Mucosa of rectum (tissue), 2 donors: ENCODE measurements at regions not wholly inside any gene's neighbourhood (a gene's known extent, or its start where the extent isn't known, plus 50 kb on each side); places are given as distances from the start of the nearest gene placed in this dataset.

Experiments
- H3K27ac ChIP-seq, 2 donors: one replicate each; pipeline ENCODE4 v1.7.0; 2013; ENCODE audit warnings: inconsistent platforms in 2 of 2, low read depth in 2 of 2, low read length in 2 of 2
- H3K27me3 ChIP-seq, 2 donors: one replicate each; pipeline ENCODE4 v1.7.0; 2013; ENCODE audit warnings: low read length in 2 of 2; ENCODE audit not compliant: control insufficient read depth in 2 of 2, insufficient read depth in 2 of 2
- H3K36me3 ChIP-seq, 2 donors: one replicate each; pipeline ENCODE4 v1.7.0; 2013; ENCODE audit warnings: low read length in 2 of 2; ENCODE audit not compliant: control insufficient read depth in 2 of 2, insufficient read depth in 2 of 2
- H3K4me1 ChIP-seq, 2 donors: one replicate each; pipeline ENCODE4 v1.7.0; 2013; ENCODE audit warnings: low read length in 2 of 2, mild to moderate bottlenecking in 1 of 2; ENCODE audit not compliant: control insufficient read depth in 2 of 2, insufficient read depth in 2 of 2
- H3K4me3 ChIP-seq, 2 donors: one replicate each; pipeline ENCODE4 v1.7.0; 2013; ENCODE audit warnings: low read length in 2 of 2
- H3K9ac ChIP-seq, 2 donors: one replicate each; pipeline ENCODE4 v1.7.0; 2013; ENCODE audit warnings: low read length in 2 of 2, low read depth in 1 of 2, mild to moderate bottlenecking in 1 of 2
- H3K9me3 ChIP-seq, 2 donors: one replicate each; pipeline ENCODE4 v1.7.0; 2013; ENCODE audit warnings: low read length in 2 of 2; ENCODE audit not compliant: control insufficient read depth in 2 of 2
- donor health status: healthy.
- donor health status: Normal muscosa, but diverticular disease.

GRCh38 chr21:38912789-38913119 is 107.0 kb downstream of the ETS2 start:
- peak overlapping the region; percentile 35 to 81 for H3K9ac ChIP-seq
- peak overlapping the region; percentile 53 to 62 for H3K4me3 ChIP-seq
- H3K36me3 ChIP-seq, result no peaks in the 10 kb centered on the region
- H3K27me3 ChIP-seq, result no peaks in the 10 kb centered on the region
- H3K27ac ChIP-seq, result peak overlapping the region; percentile 96 to 97
- H3K9me3 ChIP-seq, result no peaks in the 10 kb centered on the region
- H3K4me1 ChIP-seq, result peaks cover 44 to 75% of the 10 kb centered on the region in 2 donors

DNA sequence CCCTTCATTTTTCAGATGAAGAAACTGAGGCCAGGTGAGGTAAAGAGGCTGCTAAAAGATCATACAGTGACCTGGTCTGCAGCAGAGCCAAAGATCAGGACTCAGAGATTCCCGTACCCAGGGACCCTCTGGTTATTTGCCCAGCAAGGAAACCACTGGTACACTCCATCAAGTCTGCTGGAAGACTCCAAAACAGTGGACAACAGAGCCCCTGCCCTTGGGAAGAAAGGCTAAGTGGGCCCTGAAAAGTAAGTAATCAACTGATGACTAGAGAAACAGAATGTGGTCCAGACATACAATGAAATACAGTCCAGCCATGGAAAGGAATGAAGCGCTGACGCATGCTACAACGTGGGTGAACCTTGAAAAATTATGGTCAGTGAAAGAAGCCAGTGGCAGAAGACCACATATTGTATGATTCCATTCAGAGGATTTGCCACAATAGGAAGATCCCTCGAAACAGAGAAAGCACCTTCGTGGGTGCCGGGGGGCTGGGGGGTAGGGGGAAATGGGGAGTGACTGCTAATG is 106.4 kb downstream of the ETS2 start:
- Histone ChIP-seq H3K27me3 (no peaks in the 10 kb centered on the region), H3K27ac (peak overlapping the region; percentile 96 to 97), H3K4me3 (no peak overlapping the region), H3K9me3 (no peaks in the 10 kb centered on the region), H3K36me3 (no peaks in the 10 kb centered on the region), H3K4me1 (peaks cover 44 to 79% of the 10 kb centered on the region in 2 donors), H3K9ac (peak overlapping the region in 1 of 2 donors; percentile 47)

GRCh38 chr21:38911484-38912101 is 105.9 kb downstream of the ETS2 start:
- H3K4me3 ChIP-seq, result no peak overlapping the region
- peak overlapping the region; percentile 96 to 97 for H3K27ac ChIP-seq
- no peaks in the 10 kb centered on the region for H3K27me3 ChIP-seq
- peaks cover 49 to 82% of the 10 kb centered on the region in 2 donors for H3K4me1 ChIP-seq
- H3K9ac ChIP-seq, result peak overlapping the region in 1 of 2 donors; percentile 62
- no peaks in the 10 kb centered on the region for H3K9me3 ChIP-seq
- no peaks in the 10 kb centered on the region for H3K36me3 ChIP-seq

DNA sequence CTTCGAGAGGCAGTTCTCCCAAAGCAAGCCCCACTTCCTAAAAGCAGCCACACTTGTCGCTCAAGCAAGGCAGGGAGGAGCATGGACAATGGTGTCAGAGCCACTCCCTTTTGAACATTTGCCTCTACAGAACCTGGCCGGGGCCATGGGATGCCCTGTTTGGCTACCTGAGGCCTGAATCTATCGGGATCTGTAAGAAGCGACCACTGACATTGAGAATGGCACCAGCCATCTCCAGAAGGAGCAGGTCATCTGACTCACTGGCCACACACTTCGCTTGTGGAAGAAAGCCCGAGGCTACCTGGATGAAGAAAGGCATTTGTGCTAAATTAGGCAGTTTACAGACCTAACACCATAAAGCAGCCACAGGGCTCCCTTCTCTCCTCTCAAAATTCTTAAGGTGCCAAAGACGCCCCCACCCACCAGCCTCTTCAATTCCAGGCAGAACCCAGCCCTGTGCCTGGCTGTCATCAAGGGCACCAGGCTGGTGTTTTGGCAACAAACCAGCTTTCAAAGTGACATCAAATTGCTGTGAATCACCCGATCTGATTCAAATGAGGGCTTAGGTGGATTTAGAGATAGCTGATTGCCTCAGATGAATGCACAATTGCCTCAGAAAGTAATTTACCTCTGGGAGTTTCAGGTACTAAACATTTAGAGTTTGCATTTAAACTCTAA is 104.8 kb downstream of the ETS2 start:
- peak overlapping the region; percentile 26 to 62 for H3K9ac ChIP-seq
- H3K4me3 ChIP-seq, result no peak overlapping the region
- no peaks in the 10 kb centered on the region for H3K27me3 ChIP-seq
- no peaks in the 10 kb centered on the region for H3K36me3 ChIP-seq
- peaks cover 50 to 79% of the 10 kb centered on the region in 2 donors for H3K4me1 ChIP-seq
- H3K27ac ChIP-seq, result peak overlapping the region; percentile 56 to 97
- no peaks in the 10 kb centered on the region for H3K9me3 ChIP-seq

DNA sequence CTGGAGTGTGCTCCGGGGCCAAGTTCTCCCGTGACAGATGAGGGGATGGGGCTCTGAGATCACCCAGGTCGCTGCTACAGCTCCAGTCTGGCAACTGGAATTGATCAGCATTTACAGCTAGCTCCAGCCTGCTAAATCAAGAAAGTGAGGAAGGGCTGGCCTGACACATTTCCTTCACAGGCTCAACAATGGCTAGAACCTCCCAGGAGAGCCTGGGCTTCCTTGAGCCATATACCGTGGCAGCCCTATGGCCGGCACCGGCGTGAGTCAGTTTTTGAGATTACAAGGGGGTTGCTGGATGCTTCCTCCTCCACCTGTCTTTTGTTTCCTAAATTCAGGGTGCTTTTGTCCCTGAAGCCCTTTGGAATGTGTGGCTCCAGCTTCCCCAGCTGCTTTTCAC is 104.2 kb downstream of the ETS2 start:
- Histone ChIP-seq H3K36me3 (no peaks in the 10 kb centered on the region), H3K9ac (peak overlapping the region in 1 of 2 donors; percentile 62), H3K4me1 (peaks cover 49 to 75% of the 10 kb centered on the region in 2 donors), H3K27me3 (no peaks in the 10 kb centered on the region), H3K4me3 (no peak overlapping the region), H3K27ac (peak overlapping the region; percentile 56 to 97), H3K9me3 (no peaks in the 10 kb centered on the region)

- H3K4me3 ChIP-seq, result no peak overlapping the region
- peak overlapping the region; percentile 10 to 97 for H3K27ac ChIP-seq
- no peak overlapping the region for H3K9ac ChIP-seq
- peaks cover 41 to 66% of the 10 kb centered on the region in 2 donors for H3K4me1 ChIP-seq
- no peaks in the 10 kb centered on the region for H3K36me3 ChIP-seq
- H3K9me3 ChIP-seq, result no peaks in the 10 kb centered on the region
- no peaks in the 10 kb centered on the region for H3K27me3 ChIP-seq
Measured at GRCh38 chr21:38909109-38909508, 103.4 kb downstream of the ETS2 start.

- H3K36me3 ChIP-seq, result no peaks in the 10 kb centered on the region
- peaks cover 39 to 61% of the 10 kb centered on the region in 2 donors for H3K4me1 ChIP-seq
- H3K9ac ChIP-seq, result no peak overlapping the region
- peak overlapping the region in 1 of 2 donors; percentile 10 for H3K27ac ChIP-seq
- H3K9me3 ChIP-seq, result no peaks in the 10 kb centered on the region
- no peaks in the 10 kb centered on the region for H3K27me3 ChIP-seq
- no peak overlapping the region for H3K4me3 ChIP-seq
Measured at GRCh38 chr21:38908537-38908936, 102.8 kb downstream of the ETS2 start.

- Histone ChIP-seq H3K27ac (no peak overlapping the region), H3K4me3 (no peak overlapping the region), H3K4me1 (peaks cover 18 to 34% of the 10 kb centered on the region in 2 donors), H3K9ac (no peak overlapping the region), H3K27me3 (no peaks in the 10 kb centered on the region), H3K9me3 (no peaks in the 10 kb centered on the region), H3K36me3 (no peaks in the 10 kb centered on the region)
Measured at GRCh38 chr21:38905752-38906151, 100.0 kb downstream of the ETS2 start.

DNA sequence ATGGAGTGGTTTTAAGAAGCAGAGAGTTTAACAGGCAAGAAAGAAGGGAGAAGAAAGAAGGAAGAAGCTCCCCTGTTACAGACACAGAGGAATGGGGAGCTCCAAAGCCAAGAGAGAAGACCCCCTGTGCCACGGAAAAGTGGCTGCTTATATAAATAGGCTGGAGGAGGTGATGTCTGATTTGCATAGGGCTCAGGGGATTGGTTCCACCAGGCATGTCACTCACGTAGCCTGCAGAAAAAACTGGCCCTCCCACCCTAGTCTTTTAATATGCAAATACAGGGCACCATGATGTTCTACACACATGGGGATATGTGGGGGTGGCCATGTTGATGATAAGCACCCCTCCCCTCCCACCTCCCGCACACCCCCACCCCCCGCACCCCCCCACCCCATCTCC is 99.6 kb downstream of the ETS2 start:
- Histone ChIP-seq H3K4me1 (peaks cover 14 to 30% of the 10 kb centered on the region in 2 donors), H3K4me3 (no peak overlapping the region), H3K9me3 (no peaks in the 10 kb centered on the region), H3K27ac (no peak overlapping the region), H3K36me3 (no peaks in the 10 kb centered on the region), H3K27me3 (no peaks in the 10 kb centered on the region), H3K9ac (no peak overlapping the region)

GRCh38 chr21:38903690-38904139 is 98.0 kb downstream of the ETS2 start:
- H3K4me1 ChIP-seq, result peaks cover 9 to 17% of the 10 kb centered on the region in 2 donors
- H3K9ac ChIP-seq, result no peak overlapping the region

More at GRCh38 chr21:38903690-38904139, 98.0 kb downstream of the ETS2 start:
- H3K36me3 ChIP-seq, result no peaks in the 10 kb centered on the region
- H3K27me3 ChIP-seq, result no peaks in the 10 kb centered on the region
- no peaks in the 10 kb centered on the region for H3K9me3 ChIP-seq
- H3K4me3 ChIP-seq, result no peak overlapping the region
- no peak overlapping the region for H3K27ac ChIP-seq
